GM12872 (cell line): ENCODE measurements at regions not wholly inside any gene's neighbourhood (a gene's known extent, or its start where the extent isn't known, plus 50 kb on each side); places are given as distances from the start of the nearest gene placed in this dataset.

ENCODE experiments used
- CTCF ChIP-seq: IDR thresholded peaks from 3 replicates; pipeline ENCODE4 v1.5.1; 2011; ENCODE audit warnings: low read depth, mild to moderate bottlenecking, low read length, moderate library complexity; ENCODE audit not compliant: insufficient read depth

DNA sequence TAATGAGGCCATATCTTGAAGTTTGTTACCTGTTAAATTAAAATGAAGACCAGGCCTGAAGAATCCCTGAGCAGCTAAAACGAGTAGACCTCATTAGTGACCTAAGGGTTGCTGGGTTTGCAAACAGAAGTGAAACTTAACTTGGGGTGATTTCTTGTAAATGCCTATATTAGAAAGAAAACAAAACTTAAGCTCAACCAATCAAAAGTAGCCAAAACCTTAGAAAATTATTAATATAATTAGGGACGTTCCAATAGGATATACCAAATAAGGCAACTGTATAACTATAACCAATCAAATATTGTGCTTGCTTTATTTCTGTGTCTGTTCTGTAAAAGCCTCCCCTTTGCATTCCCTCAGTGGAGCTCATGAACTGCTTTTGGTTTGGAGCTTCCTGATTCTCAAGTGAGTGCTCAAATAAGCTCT is 137.9 kb upstream of the VRK2 start:
- TF ChIP-seq CTCF: no peak

DNA sequence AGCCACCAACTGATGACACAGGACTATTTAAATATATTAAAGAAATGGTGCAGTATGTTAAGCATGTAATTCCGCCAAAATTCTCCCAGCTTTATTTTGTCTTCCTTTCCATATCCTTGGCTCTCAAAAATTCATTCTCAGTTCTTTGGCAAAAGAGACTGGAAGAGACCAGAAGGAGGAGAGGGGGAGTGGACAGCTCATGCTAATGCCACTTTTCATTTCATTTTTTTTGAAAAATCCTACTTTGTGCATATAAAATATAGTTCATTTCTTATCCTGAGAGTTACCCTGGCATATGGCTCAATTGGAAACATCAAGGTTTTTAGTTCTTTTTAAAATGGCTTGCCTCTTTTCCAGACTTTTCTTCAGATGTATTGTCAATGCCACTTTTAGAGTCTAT is 128.5 kb upstream of the VRK2 start:
- no peak for TF ChIP-seq CTCF

- TF ChIP-seq CTCF: no peak
Measured at GRCh38 chr2:57920342-57920939, 126.2 kb upstream of the VRK2 start.

DNA sequence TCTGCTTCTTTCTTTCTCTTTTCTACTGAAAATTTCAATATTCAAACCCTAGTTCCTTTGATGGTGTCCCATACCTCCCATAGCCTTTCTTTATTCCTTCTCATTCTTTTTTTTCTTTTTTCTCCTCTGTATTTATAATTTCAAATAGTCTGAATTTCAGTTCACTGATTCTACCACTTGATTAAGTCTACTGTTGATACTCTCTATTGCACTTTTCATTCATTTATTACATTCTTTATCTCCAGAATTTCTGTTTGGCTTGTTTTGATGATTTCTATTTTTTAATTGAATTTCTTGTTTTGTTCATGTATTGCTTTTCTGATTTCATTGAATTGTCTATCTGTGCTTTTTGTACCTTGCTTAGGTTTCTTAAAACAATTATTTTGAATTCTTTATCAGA is 111.9 kb upstream of the VRK2 start:
- no peak for TF ChIP-seq CTCF

GRCh38 chr2:57936216-57936615 is 110.4 kb upstream of the VRK2 start:
- TF ChIP-seq CTCF: no peak

GRCh38 chr2:57937456-57937855 is 109.2 kb upstream of the VRK2 start:
- no peak for TF ChIP-seq CTCF

DNA sequence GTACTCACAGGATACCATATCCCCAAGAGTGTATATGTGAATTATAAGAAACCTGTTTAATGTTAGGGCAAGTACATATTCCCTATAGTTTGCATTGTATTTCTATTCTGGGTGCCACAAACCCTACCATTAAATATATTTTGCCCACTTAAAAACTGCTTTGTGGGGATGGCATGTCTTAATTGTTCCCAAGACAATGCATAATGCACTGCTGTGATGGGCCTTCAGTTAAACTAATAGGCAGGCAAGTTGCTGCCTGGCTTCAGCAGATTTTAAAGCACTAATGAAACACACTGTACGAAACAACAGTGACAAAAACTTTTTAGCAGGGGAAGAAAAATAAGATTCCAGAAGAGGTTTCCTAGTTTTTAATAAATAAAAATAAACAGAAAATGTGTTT is 104.8 kb upstream of the VRK2 start:
- no peak for TF ChIP-seq CTCF
